Smooth muscle cell (in vitro differentiated cells): ENCODE measurements at regions not wholly inside any gene's neighbourhood (a gene's known extent, or its start where the extent isn't known, plus 50 kb on each side); places are given as distances from the start of the nearest gene placed in this dataset.

Source experiments
- DNase-seq: peaks from one replicate; lab custom pipeline; 2025; ENCODE audit not compliant: unreplicated experiment; lab: John Stamatoyannopoulos, UW
- H2AFZ ChIP-seq: fragments of 200-600 bp; sonication (generic); 2 replicates; pipeline ENCODE4 v1.6.0; 2016; ENCODE audit warnings: antibody characterized with exemption, low read depth, mild to moderate bottlenecking
- H3F3A ChIP-seq: fragments of 200-600 bp; sonication (generic); 2 replicates; pipeline ENCODE4 v1.6.0; 2017; ENCODE audit warnings: antibody characterized with exemption, low read depth
- H3K27ac ChIP-seq: fragments of 200-600 bp; sonication (generic); 2 replicates; pipeline ENCODE4 v1.5.1; 2016; ENCODE audit warnings: low read depth, mild to moderate bottlenecking
- H3K27me3 ChIP-seq: fragments of 200-600 bp; sonication (generic); 2 replicates; pipeline ENCODE4 v1.6.1; 2016; ENCODE audit warnings: low read depth, mild to moderate bottlenecking
- H3K36me3 ChIP-seq: fragments of 200-600 bp; sonication (generic); 2 replicates; pipeline ENCODE4 v1.5.1; 2016; ENCODE audit warnings: low read depth
- H3K4me1 ChIP-seq: fragments of 200-600 bp; sonication (generic); 2 replicates; pipeline ENCODE4 v1.5.1; 2016; ENCODE audit warnings: low read depth
- H3K4me2 ChIP-seq: fragments of 200-600 bp; sonication (generic); 2 replicates; pipeline ENCODE4 v1.6.0; 2016; ENCODE audit warnings: mild to moderate bottlenecking
- H3K4me3 ChIP-seq: fragments of 200-600 bp; sonication (generic); 2 replicates; pipeline ENCODE4 v1.5.1; 2016; ENCODE audit warnings: mild to moderate bottlenecking
- H3K79me2 ChIP-seq: fragments of 200-600 bp; sonication (generic); 2 replicates; pipeline ENCODE4 v1.6.0; 2016; ENCODE audit warnings: low read depth, mild to moderate bottlenecking
- H3K9ac ChIP-seq: fragments of 200-600 bp; sonication (generic); 2 replicates; pipeline ENCODE4 v1.6.0; 2016; ENCODE audit warnings: low read depth
- H3K9me3 ChIP-seq: fragments of 200-600 bp; sonication (generic); replicated peaks from 2 replicates; pipeline ENCODE4 v1.5.1; 2016; ENCODE audit warnings: low read depth
- H4K20me1 ChIP-seq: fragments of 200-600 bp; sonication (generic); 2 replicates; pipeline ENCODE4 v1.6.0; 2016; ENCODE audit warnings: low read depth
- CTCF ChIP-seq: fragments of 200-600 bp; sonication (generic); IDR thresholded peaks from 2 replicates; pipeline ENCODE4 v1.5.1; 2017; ENCODE audit warnings: borderline replicate concordance, mild to moderate bottlenecking, antibody characterized with exemption; ENCODE audit not compliant: insufficient read depth, poor library complexity, severe bottlenecking
- WGBS: methylation state at CpG from one replicate; pipeline ENCODE4 v1.1.7; 2016; ENCODE audit warnings: low lambda C conversion rate; 5-methylcytosine and 5-hydroxymethylcytosine counted together

- Histone ChIP-seq H3K36me3 (no peaks in the 10 kb centered on the region), H3K9me3 (no peaks in the 10 kb centered on the region), H3F3A (no peaks in the 10 kb centered on the region), H3K9ac (no peak overlapping the region), H4K20me1 (no peaks in the 10 kb centered on the region), H3K27me3 (no peaks in the 10 kb centered on the region), H3K27ac (no peak overlapping the region), H3K4me3 (no peak overlapping the region), H3K79me2 (no peaks in the 10 kb centered on the region), H2AFZ (no peak overlapping the region), H3K4me2 (no peak overlapping the region), H3K4me1 (no peaks in the 10 kb centered on the region)
- no peak for DNase-seq
- TF ChIP-seq CTCF = no peak
- WGBS = 94% methylated on average over 1 of the region's 1 CpG
Observed at GRCh38 chr2:17000184-17000482, 334.5 kb upstream of the CYRIA start.

- Histone ChIP-seq H3K9me3 (no peaks in the 10 kb centered on the region), H3K9ac (no peak overlapping the region), H3K4me2 (no peak overlapping the region), H3K27ac (no peak overlapping the region), H3K27me3 (no peaks in the 10 kb centered on the region), H4K20me1 (no peaks in the 10 kb centered on the region), H3K36me3 (no peaks in the 10 kb centered on the region), H3K4me3 (no peak overlapping the region), H3K79me2 (no peaks in the 10 kb centered on the region), H3F3A (no peaks in the 10 kb centered on the region), H3K4me1 (no peaks in the 10 kb centered on the region), H2AFZ (no peak overlapping the region)
- DNase-seq = no peak
- TF ChIP-seq CTCF = no peak
- WGBS = 80% methylated on average over 6 of the region's 6 CpGs
Observed at GRCh38 chr2:16999347-17000183, 333.9 kb upstream of the CYRIA start.

- no peaks in the 10 kb centered on the region for H3F3A ChIP-seq
- WGBS = 78% methylated on average over 1 of the region's 1 CpG
- no peak for DNase-seq
- no peak overlapping the region for H3K9ac ChIP-seq
- no peaks in the 10 kb centered on the region for H3K79me2 ChIP-seq
- TF ChIP-seq CTCF = no peak
- no peak overlapping the region for H3K27ac ChIP-seq
- no peaks in the 10 kb centered on the region for H3K4me1 ChIP-seq
- no peaks in the 10 kb centered on the region for H3K9me3 ChIP-seq
- H2AFZ ChIP-seq = no peak overlapping the region
- no peaks in the 10 kb centered on the region for H3K27me3 ChIP-seq
- no peaks in the 10 kb centered on the region for H3K36me3 ChIP-seq
- H4K20me1 ChIP-seq = no peaks in the 10 kb centered on the region
- no peak overlapping the region for H3K4me3 ChIP-seq
- H3K4me2 ChIP-seq = no peak overlapping the region
Observed at GRCh38 chr2:16978301-16978700, 312.7 kb upstream of the CYRIA start.

- H3F3A ChIP-seq = no peaks in the 10 kb centered on the region
- H3K27me3 ChIP-seq = no peaks in the 10 kb centered on the region
- DNase-seq = no peak
- no peak overlapping the region for H3K27ac ChIP-seq
- no peaks in the 10 kb centered on the region for H3K36me3 ChIP-seq
- TF ChIP-seq CTCF = no peak
- H3K9me3 ChIP-seq = no peaks in the 10 kb centered on the region
- no peaks in the 10 kb centered on the region for H4K20me1 ChIP-seq
- no peak overlapping the region for H3K4me3 ChIP-seq
- H2AFZ ChIP-seq = no peak overlapping the region
- no peaks in the 10 kb centered on the region for H3K79me2 ChIP-seq
- H3K4me2 ChIP-seq = no peak overlapping the region
- H3K9ac ChIP-seq = no peak overlapping the region
- no peaks in the 10 kb centered on the region for H3K4me1 ChIP-seq
Observed at GRCh38 chr2:16974688-16975087, 309.1 kb upstream of the CYRIA start.
